ENCODE measurements at regions not wholly inside any gene's neighbourhood (a gene's known extent, or its start where the extent isn't known, plus 50 kb on each side); places are given as distances from the start of the nearest gene placed in this dataset.

GRCh38 chr10:62512732-62513475 is 138.7 kb downstream of the ZNF365 start:
- Histone ChIP-seq H3K9ac (ENCODE audit: low read length) (no peak overlapping the region), H3K9me3 (ENCODE audit: control extremely low read depth in 1 of 3, control insufficient read depth in 2 of 3, insufficient read depth in 1 of 3, low read length in 2 of 3) (no peaks in the 10 kb centered on the region), H3K4me3 (ENCODE audit: control extremely low read depth in 1 of 5, extremely low read depth in 1 of 5, insufficient read depth in 1 of 5, low read depth in 2 of 5, low read length in 4 of 5) (no peak overlapping the region), H3K4me2 (replicated peaks; ENCODE audit: low read depth, low read length, poor library complexity, severe bottlenecking) (no peak overlapping the region), H3K27me3 (replicated peaks in 1 of 4; ENCODE audit: control extremely low read depth in 1 of 4, control insufficient read depth in 3 of 4, insufficient read depth in 4 of 4, low read length in 3 of 4) (no peaks in the 10 kb centered on the region), H4K20me1 (ENCODE audit: control insufficient read depth, insufficient read depth, low read length, poor library complexity, severe bottlenecking) (no peaks in the 10 kb centered on the region), H3K4me1 (ENCODE audit: control insufficient read depth in 2 of 2, insufficient read depth in 2 of 2, low read length in 2 of 2) (no peaks in the 10 kb centered on the region), H3K27ac (ENCODE audit: low read length in 2 of 2) (no peak overlapping the region), H2AFZ (ENCODE audit: insufficient read depth, low read depth, low read length, poor library complexity, severe bottlenecking) (no peak overlapping the region), H3K79me2 (ENCODE audit: control insufficient read depth, insufficient read depth, low read length) (no peaks in the 10 kb centered on the region), H3K36me3 (replicated peaks in 1 of 2; ENCODE audit: control extremely low read depth in 1 of 2, control insufficient read depth in 1 of 2, extremely low read depth in 1 of 2, insufficient read depth in 2 of 2, low read length in 1 of 2) (no peaks in the 10 kb centered on the region)
- intact Hi-C loops (cut with micrococcal nuclease), result no loop called here
- no peak for ATAC-seq (ENCODE audit: low read depth)
- ChIA-PET CTCF (interaction anchor here (1.1 kb wide), 1 partner anchor 25 kb away, joined by 3 read pairs; no protein-coding TSS in a partner anchor), POLR2A (no interaction called here)
- H3K4me1 Mint-ChIP-seq, result peaks cover 9% of the 10 kb centered on the region
- TF ChIP-seq EZH2 (IDR thresholded peaks at IDR 0.05; ENCODE audit: borderline replicate concordance, insufficient read depth, low read depth, low read length, poor library complexity, severe bottlenecking) (no peak), CTCF (IDR thresholded peaks at IDR 0.05) (no peak)
- DNase-seq, result no peak
- 100% methylated on average over 4 of the region's 5 CpGs for WGBS (ENCODE audit: insufficient coverage)
- no peak overlapping the region for H3K27ac Mint-ChIP-seq
- no peak overlapping the region for H3K4me3 Mint-ChIP-seq
- H3K27me3 Mint-ChIP-seq, result peaks cover 3% of the 10 kb centered on the region
- peaks cover 1% of the 10 kb centered on the region for H3K9me3 Mint-ChIP-seq (ENCODE audit: insufficient read depth)

- Histone ChIP-seq H3K27ac (ENCODE audit: low read length in 2 of 2) (no peak overlapping the region), H3K4me2 (replicated peaks; ENCODE audit: low read depth, low read length, poor library complexity, severe bottlenecking) (no peak overlapping the region), H2AFZ (ENCODE audit: insufficient read depth, low read depth, low read length, poor library complexity, severe bottlenecking) (no peak overlapping the region), H3K36me3 (replicated peaks in 1 of 2; ENCODE audit: control extremely low read depth in 1 of 2, control insufficient read depth in 1 of 2, extremely low read depth in 1 of 2, insufficient read depth in 2 of 2, low read length in 1 of 2) (no peaks in the 10 kb centered on the region), H3K4me1 (ENCODE audit: control insufficient read depth in 2 of 2, insufficient read depth in 2 of 2, low read length in 2 of 2) (no peaks in the 10 kb centered on the region), H3K4me3 (ENCODE audit: control extremely low read depth in 1 of 5, extremely low read depth in 1 of 5, insufficient read depth in 1 of 5, low read depth in 2 of 5, low read length in 4 of 5) (no peak overlapping the region), H3K9ac (ENCODE audit: low read length) (no peak overlapping the region), H3K9me3 (ENCODE audit: control extremely low read depth in 1 of 3, control insufficient read depth in 2 of 3, insufficient read depth in 1 of 3, low read length in 2 of 3) (no peaks in the 10 kb centered on the region), H3K27me3 (replicated peaks in 1 of 4; ENCODE audit: control extremely low read depth in 1 of 4, control insufficient read depth in 3 of 4, insufficient read depth in 4 of 4, low read length in 3 of 4) (no peaks in the 10 kb centered on the region), H4K20me1 (ENCODE audit: control insufficient read depth, insufficient read depth, low read length, poor library complexity, severe bottlenecking) (no peaks in the 10 kb centered on the region), H3K79me2 (ENCODE audit: control insufficient read depth, insufficient read depth, low read length) (no peaks in the 10 kb centered on the region)
- no peak for ATAC-seq (ENCODE audit: low read depth)
- 50% methylated on average over 2 of the region's 6 CpGs for WGBS (ENCODE audit: insufficient coverage)
- Mint-ChIP-seq H3K9me3 (ENCODE audit: insufficient read depth) (peaks cover 1% of the 10 kb centered on the region), H3K27me3 (peaks cover 3% of the 10 kb centered on the region), H3K4me1 (peaks cover 10% of the 10 kb centered on the region), H3K4me3 (no peak overlapping the region), H3K27ac (no peak overlapping the region)
- POLR2A ChIA-PET, result no interaction called here
- CTCF ChIA-PET, result interaction anchor here (1.0 to 1.1 kb wide), 2 partner anchors 23 to 643 kb away, joined by 3 read pairs; no protein-coding TSS in a partner anchor
- no peak for DNase-seq
- intact Hi-C loops (cut with micrococcal nuclease), result no loop called here
- no peak for TF ChIP-seq CTCF (IDR thresholded peaks at IDR 0.05)
- TF ChIP-seq EZH2 (IDR thresholded peaks at IDR 0.05; ENCODE audit: borderline replicate concordance, insufficient read depth, low read depth, low read length, poor library complexity, severe bottlenecking), result no peak
These were observed 140.0 kb downstream of the ZNF365 start for GRCh38 chr10:62514079-62514693.
